Smooth muscle cell (in vitro differentiated cells): ENCODE measurements at regions not wholly inside any gene's neighbourhood (a gene's known extent, or its start where the extent isn't known, plus 50 kb on each side); places are given as distances from the start of the nearest gene placed in this dataset.
A peak's percentile ranks its signal among the peaks of the same experiment; 100 is the strongest.

Experiments used
- DNase-seq: peaks from one replicate; lab custom pipeline; 2025; ENCODE audit not compliant: unreplicated experiment; lab: John Stamatoyannopoulos, UW
- H2AFZ ChIP-seq: fragments of 200-600 bp; sonication (generic); 2 replicates; pipeline ENCODE4 v1.6.0; 2016; ENCODE audit warnings: antibody characterized with exemption, low read depth, mild to moderate bottlenecking
- H3F3A ChIP-seq: fragments of 200-600 bp; sonication (generic); 2 replicates; pipeline ENCODE4 v1.6.0; 2017; ENCODE audit warnings: antibody characterized with exemption, low read depth
- H3K27ac ChIP-seq: fragments of 200-600 bp; sonication (generic); 2 replicates; pipeline ENCODE4 v1.5.1; 2016; ENCODE audit warnings: low read depth, mild to moderate bottlenecking
- H3K27me3 ChIP-seq: fragments of 200-600 bp; sonication (generic); 2 replicates; pipeline ENCODE4 v1.6.1; 2016; ENCODE audit warnings: low read depth, mild to moderate bottlenecking
- H3K36me3 ChIP-seq: fragments of 200-600 bp; sonication (generic); 2 replicates; pipeline ENCODE4 v1.5.1; 2016; ENCODE audit warnings: low read depth
- H3K4me1 ChIP-seq: fragments of 200-600 bp; sonication (generic); 2 replicates; pipeline ENCODE4 v1.5.1; 2016; ENCODE audit warnings: low read depth
- H3K4me2 ChIP-seq: fragments of 200-600 bp; sonication (generic); 2 replicates; pipeline ENCODE4 v1.6.0; 2016; ENCODE audit warnings: mild to moderate bottlenecking
- H3K4me3 ChIP-seq: fragments of 200-600 bp; sonication (generic); 2 replicates; pipeline ENCODE4 v1.5.1; 2016; ENCODE audit warnings: mild to moderate bottlenecking
- H3K79me2 ChIP-seq: fragments of 200-600 bp; sonication (generic); 2 replicates; pipeline ENCODE4 v1.6.0; 2016; ENCODE audit warnings: low read depth, mild to moderate bottlenecking
- H3K9ac ChIP-seq: fragments of 200-600 bp; sonication (generic); 2 replicates; pipeline ENCODE4 v1.6.0; 2016; ENCODE audit warnings: low read depth
- H3K9me3 ChIP-seq: fragments of 200-600 bp; sonication (generic); replicated peaks from 2 replicates; pipeline ENCODE4 v1.5.1; 2016; ENCODE audit warnings: low read depth
- H4K20me1 ChIP-seq: fragments of 200-600 bp; sonication (generic); 2 replicates; pipeline ENCODE4 v1.6.0; 2016; ENCODE audit warnings: low read depth
- WGBS: methylation state at CpG from one replicate; pipeline ENCODE4 v1.1.7; 2016; ENCODE audit warnings: low lambda C conversion rate; 5-methylcytosine and 5-hydroxymethylcytosine counted together
- TF ChIP-seq, protein P1 (sequence below): fragments of 200-600 bp; sonication (generic); IDR thresholded peaks from 2 replicates; pipeline ENCODE4 v1.5.1; 2017; ENCODE audit warnings: borderline replicate concordance, mild to moderate bottlenecking, antibody characterized with exemption; ENCODE audit not compliant: insufficient read depth, poor library complexity, severe bottlenecking

DNA sequence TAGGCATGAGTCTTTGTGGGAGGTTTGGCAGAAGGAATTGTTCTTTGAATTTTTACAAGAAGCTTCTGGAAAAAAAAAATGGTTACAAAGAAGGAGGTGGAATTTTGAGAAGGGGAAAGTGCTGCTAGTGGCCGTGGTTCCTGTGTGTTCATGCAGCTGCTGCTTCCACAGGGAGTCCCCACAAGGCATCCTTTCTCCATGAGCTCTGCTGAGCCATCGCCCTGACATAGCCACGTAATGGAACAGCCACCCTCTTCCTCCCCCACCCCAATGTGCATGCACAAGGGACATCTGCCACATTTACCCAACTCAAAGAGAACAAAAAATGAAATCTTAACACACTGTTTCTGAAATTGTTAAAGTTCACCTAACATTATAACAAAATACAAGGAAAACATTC lies 529.7 kb downstream of the SATB2 start:
- TF ChIP-seq, protein P1, sequence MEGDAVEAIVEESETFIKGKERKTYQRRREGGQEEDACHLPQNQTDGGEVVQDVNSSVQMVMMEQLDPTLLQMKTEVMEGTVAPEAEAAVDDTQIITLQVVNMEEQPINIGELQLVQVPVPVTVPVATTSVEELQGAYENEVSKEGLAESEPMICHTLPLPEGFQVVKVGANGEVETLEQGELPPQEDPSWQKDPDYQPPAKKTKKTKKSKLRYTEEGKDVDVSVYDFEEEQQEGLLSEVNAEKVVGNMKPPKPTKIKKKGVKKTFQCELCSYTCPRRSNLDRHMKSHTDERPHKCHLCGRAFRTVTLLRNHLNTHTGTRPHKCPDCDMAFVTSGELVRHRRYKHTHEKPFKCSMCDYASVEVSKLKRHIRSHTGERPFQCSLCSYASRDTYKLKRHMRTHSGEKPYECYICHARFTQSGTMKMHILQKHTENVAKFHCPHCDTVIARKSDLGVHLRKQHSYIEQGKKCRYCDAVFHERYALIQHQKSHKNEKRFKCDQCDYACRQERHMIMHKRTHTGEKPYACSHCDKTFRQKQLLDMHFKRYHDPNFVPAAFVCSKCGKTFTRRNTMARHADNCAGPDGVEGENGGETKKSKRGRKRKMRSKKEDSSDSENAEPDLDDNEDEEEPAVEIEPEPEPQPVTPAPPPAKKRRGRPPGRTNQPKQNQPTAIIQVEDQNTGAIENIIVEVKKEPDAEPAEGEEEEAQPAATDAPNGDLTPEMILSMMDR, result no peak
- H2AFZ ChIP-seq, result no peak overlapping the region
- H3K27ac ChIP-seq, result no peak overlapping the region
- no peak overlapping the region for H3K9ac ChIP-seq
- no peaks in the 10 kb centered on the region for H3K4me1 ChIP-seq
- no peak overlapping the region for H3K4me2 ChIP-seq
- H4K20me1 ChIP-seq, result no peaks in the 10 kb centered on the region
- H3K4me3 ChIP-seq, result no peak overlapping the region
- H3K79me2 ChIP-seq, result no peaks in the 10 kb centered on the region
- DNase-seq, result no peak
- no peaks in the 10 kb centered on the region for H3K27me3 ChIP-seq
- H3F3A ChIP-seq, result no peaks in the 10 kb centered on the region
- H3K36me3 ChIP-seq, result no peaks in the 10 kb centered on the region
- WGBS, result 76% methylated on average over 3 of the region's 3 CpGs
- H3K9me3 ChIP-seq, result no peaks in the 10 kb centered on the region

DNA sequence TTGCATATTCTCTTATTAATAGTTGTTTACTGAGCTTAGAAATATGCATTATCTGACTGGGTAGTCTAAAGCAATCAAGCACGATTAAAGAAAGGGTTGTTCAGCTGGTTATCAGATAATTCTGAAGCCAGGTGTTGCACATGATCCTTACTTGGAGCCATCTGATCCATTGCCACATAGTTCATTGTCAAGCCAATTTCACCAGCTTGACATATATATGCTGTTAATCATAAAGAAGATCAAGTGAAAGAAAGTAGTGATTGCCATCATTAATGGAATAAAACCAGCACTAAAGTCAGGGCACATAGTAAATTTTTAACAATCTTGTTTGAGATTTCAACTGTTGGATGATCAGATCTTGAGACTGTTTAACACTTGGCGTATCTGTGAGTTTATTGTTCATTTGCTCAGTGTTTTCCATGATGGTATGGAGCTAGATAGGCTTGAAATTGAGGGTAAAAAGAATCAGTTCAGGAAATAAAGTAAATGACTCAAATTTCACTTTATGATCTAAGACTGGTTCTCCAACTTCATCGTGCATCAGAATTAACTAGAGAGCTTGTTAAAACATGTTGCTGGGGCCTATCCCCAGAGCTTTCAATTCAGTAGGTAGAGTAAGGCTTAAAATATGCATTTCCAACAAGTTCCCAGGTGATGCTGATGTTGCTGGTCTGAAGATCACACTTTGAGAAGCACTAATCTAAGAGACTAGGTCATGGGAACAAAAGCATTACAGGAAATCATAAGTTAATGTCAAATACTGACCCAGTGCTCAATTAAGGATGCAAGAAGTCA lies 539.6 kb downstream of the SATB2 start:
- TF ChIP-seq, protein P1, result no peak
- H3K79me2 ChIP-seq, result no peaks in the 10 kb centered on the region
- DNase-seq, result no peak
- no peaks in the 10 kb centered on the region for H3K27me3 ChIP-seq
- no peak overlapping the region for H2AFZ ChIP-seq
- peak overlapping the region; percentile 56 for H3K27ac ChIP-seq
- H3F3A ChIP-seq, result no peaks in the 10 kb centered on the region
- H3K4me1 ChIP-seq, result no peaks in the 10 kb centered on the region
- no peak overlapping the region for H3K4me3 ChIP-seq
- no peak overlapping the region for H3K9ac ChIP-seq
- H3K9me3 ChIP-seq, result no peaks in the 10 kb centered on the region
- 81% methylated on average over 3 of the region's 3 CpGs for WGBS
- H3K36me3 ChIP-seq, result no peaks in the 10 kb centered on the region
- no peaks in the 10 kb centered on the region for H4K20me1 ChIP-seq
- H3K4me2 ChIP-seq, result no peak overlapping the region

DNA sequence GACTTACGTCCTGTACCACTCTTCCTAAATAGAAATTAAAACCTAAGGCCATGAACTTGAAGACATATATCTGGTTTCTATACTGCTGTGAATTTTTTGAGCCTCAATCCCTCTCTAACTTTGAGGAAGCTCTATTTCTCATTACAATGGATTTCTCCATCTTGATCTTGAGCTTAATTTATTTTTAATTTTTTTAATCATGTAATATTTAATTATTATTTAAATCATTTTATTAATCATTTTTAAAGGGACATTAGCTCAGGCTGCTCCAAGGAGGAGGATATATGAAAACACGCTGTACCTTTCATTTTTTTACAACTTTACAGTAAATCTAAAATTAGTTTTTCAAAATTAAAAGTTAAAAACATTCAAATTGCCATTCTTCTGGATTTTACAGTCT lies 540.5 kb downstream of the SATB2 start:
- H3K4me1 ChIP-seq, result no peaks in the 10 kb centered on the region
- no peaks in the 10 kb centered on the region for H3K9me3 ChIP-seq
- 86% methylated on average over 2 of the region's 2 CpGs for WGBS
- no peaks in the 10 kb centered on the region for H3K27me3 ChIP-seq
- no peaks in the 10 kb centered on the region for H3K36me3 ChIP-seq
- H2AFZ ChIP-seq, result no peak overlapping the region
- no peak overlapping the region for H3K4me2 ChIP-seq
- no peak for DNase-seq
- TF ChIP-seq, protein P1, result no peak
- H3K4me3 ChIP-seq, result no peak overlapping the region
- H3K79me2 ChIP-seq, result no peaks in the 10 kb centered on the region
- H4K20me1 ChIP-seq, result no peaks in the 10 kb centered on the region
- H3F3A ChIP-seq, result no peaks in the 10 kb centered on the region
- no peak overlapping the region for H3K9ac ChIP-seq
- H3K27ac ChIP-seq, result no peak overlapping the region

DNA sequence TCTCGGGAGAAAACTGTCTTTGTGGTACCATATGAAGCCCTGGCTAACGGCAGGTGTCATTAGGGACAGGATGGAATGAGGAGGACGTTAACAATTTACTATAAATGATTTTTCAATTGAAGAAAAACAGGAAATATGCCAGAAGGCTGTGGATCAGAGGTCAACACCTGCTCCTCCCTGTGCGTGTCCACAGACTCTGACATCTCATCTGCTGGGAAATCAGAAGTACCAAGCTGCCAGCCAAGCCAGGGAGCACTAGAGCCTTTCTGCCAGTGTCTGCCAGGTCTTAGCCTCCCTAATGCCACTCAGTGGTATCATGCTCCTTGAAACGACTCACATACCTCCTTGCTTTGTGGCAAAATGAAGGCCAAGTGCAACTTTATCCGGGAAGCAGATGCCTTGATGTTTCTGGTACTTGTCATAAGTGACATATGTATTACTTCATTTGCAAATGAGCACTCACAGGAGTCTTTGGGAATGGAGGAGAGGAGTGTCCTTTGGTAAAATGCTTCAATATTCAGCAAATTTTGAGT lies 541.1 kb downstream of the SATB2 start:
- Histone ChIP-seq H3K9me3 (no peaks in the 10 kb centered on the region), H2AFZ (no peak overlapping the region), H3K79me2 (no peaks in the 10 kb centered on the region), H3K27me3 (no peaks in the 10 kb centered on the region), H3K27ac (no peak overlapping the region), H3K4me3 (no peak overlapping the region), H3K9ac (no peak overlapping the region), H3F3A (no peaks in the 10 kb centered on the region), H4K20me1 (no peaks in the 10 kb centered on the region), H3K4me1 (no peaks in the 10 kb centered on the region), H3K4me2 (no peak overlapping the region), H3K36me3 (no peaks in the 10 kb centered on the region)
- 80% methylated on average over 6 of the region's 6 CpGs for WGBS
- DNase-seq, result no peak
- TF ChIP-seq, protein P1, result no peak
